B cell (primary cell): ENCODE measurements at regions not wholly inside any gene's neighbourhood (a gene's known extent, or its start where the extent isn't known, plus 50 kb on each side); places are given as distances from the start of the nearest gene placed in this dataset.

Experiments used
- ATAC-seq: fragments of 200-7000 bp; cut with Tn5 transposase; one replicate; pipeline ENCODE4 v1.10.0; 2021; ENCODE audit warnings: low read depth, mild to moderate bottlenecking, moderate number of reproducible peaks, moderate library complexity
- CTCF ChIA-PET: fragments of 350-600 bp; sonication (Branson Sonifier 250); formaldehyde crosslinking; loops from one replicate; lab custom pipeline; 2021; ENCODE audit warnings: antibody characterized with exemption, inconsistent platforms; lab: Charles Lee
- POLR2A ChIA-PET: fragments of 350-600 bp; sonication (Branson Sonifier 250); formaldehyde crosslinking; loops from one replicate; lab custom pipeline; 2021; ENCODE audit warnings: antibody characterized with exemption; lab: Charles Lee
- DNase-seq: peaks from one replicate; pipeline ENCODE4 v3.0.0; 2013
- H2AFZ ChIP-seq: 2 replicates; pipeline ENCODE4 v1.6.1; 2012; ENCODE audit warnings: mild to moderate bottlenecking, low read depth, low read length; ENCODE audit not compliant: insufficient read depth, poor library complexity, severe bottlenecking
- H3K27ac ChIP-seq, 2 donors: 1 replicate in 1 of 2; 2 replicates in 1 of 2; pipeline ENCODE4 v1.5.1; 2012 to 2013; ENCODE audit warnings: low read length in 2 of 2, mild to moderate bottlenecking in 2 of 2, moderate library complexity in 1 of 2
- H3K27me3 ChIP-seq, 4 experiments: fragments of 200-600 bp in 1 of 4; sonication (generic) in 1 of 4; replicated peaks in 1 of 4; 1 replicate in 2 of 4; 2 replicates in 2 of 4; pipeline versions ENCODE4 v1.6.1 to v1.7.0; 2013 to 2016; ENCODE audit warnings: low read length in 3 of 4, mild to moderate bottlenecking in 2 of 4, mixed read lengths in 1 of 4, moderate library complexity in 1 of 4; ENCODE audit not compliant: insufficient read depth in 4 of 4, control insufficient read depth in 3 of 4; ENCODE audit errors: control extremely low read depth in 1 of 4
- H3K36me3 ChIP-seq, 2 experiments: replicated peaks in 1 of 2; 1 replicate in 1 of 2; 2 replicates in 1 of 2; pipeline versions ENCODE4 v1.6.1 to v1.7.1; 2013; ENCODE audit warnings: low read length in 1 of 2; ENCODE audit not compliant: insufficient read depth in 2 of 2, control insufficient read depth in 1 of 2; ENCODE audit errors: control extremely low read depth in 1 of 2, extremely low read depth in 1 of 2
- H3K4me1 ChIP-seq, 2 donors: fragments of 200-600 bp in 1 of 2; sonication (generic) in 1 of 2; 1 replicate in 1 of 2; 2 replicates in 1 of 2; pipeline versions ENCODE4 v1.5.1 to v1.6.1; 2013 to 2017; ENCODE audit warnings: low read length in 2 of 2; ENCODE audit not compliant: control insufficient read depth in 2 of 2, insufficient read depth in 2 of 2
- H3K4me2 ChIP-seq: replicated peaks from 2 replicates; pipeline ENCODE3; 2012; ENCODE audit warnings: mild to moderate bottlenecking, low read depth, low read length; ENCODE audit not compliant: poor library complexity, severe bottlenecking
- H3K4me3 ChIP-seq, 5 experiments: fragments of 200-600 bp in 1 of 5; sonication (generic) in 1 of 5; 1 replicate in 3 of 5; 2 replicates in 2 of 5; pipeline versions ENCODE4 v1.5.1 to v1.7.0; 2011 to 2016; ENCODE audit warnings: low read length in 4 of 5, mild to moderate bottlenecking in 4 of 5, low read depth in 2 of 5, control low read depth in 1 of 5, moderate library complexity in 1 of 5; ENCODE audit not compliant: insufficient read depth in 1 of 5; ENCODE audit errors: control extremely low read depth in 1 of 5, extremely low read depth in 1 of 5
- H3K79me2 ChIP-seq: fragments of 200-600 bp; sonication (generic); one replicate; pipeline ENCODE4 v1.6.0; 2016; ENCODE audit warnings: low read length; ENCODE audit not compliant: control insufficient read depth, insufficient read depth
- H3K9ac ChIP-seq: fragments of 200-600 bp; sonication (generic); 2 replicates; pipeline ENCODE4 v1.6.1; 2017; ENCODE audit warnings: mild to moderate bottlenecking, low read length, moderate library complexity
- H3K9me3 ChIP-seq, 3 donors: one replicate each; pipeline versions ENCODE4 v1.6.1 to v1.7.1; 2013; ENCODE audit warnings: low read length in 2 of 3; ENCODE audit not compliant: control insufficient read depth in 2 of 3, insufficient read depth in 1 of 3; ENCODE audit errors: control extremely low read depth in 1 of 3
- H4K20me1 ChIP-seq: 2 replicates; pipeline ENCODE4 v1.6.0; 2012; ENCODE audit warnings: mild to moderate bottlenecking, low read length; ENCODE audit not compliant: insufficient read depth, control insufficient read depth, poor library complexity, severe bottlenecking
- H3K27ac Mint-ChIP-seq: one replicate; pipeline ENCODE4 v1.8.0; 2021; ENCODE audit warnings: mixed read lengths
- H3K27me3 Mint-ChIP-seq: one replicate; pipeline ENCODE4 v1.8.0; 2021; ENCODE audit warnings: mixed read lengths
- H3K4me1 Mint-ChIP-seq: one replicate; pipeline ENCODE4 v1.8.0; 2021; ENCODE audit warnings: mixed read lengths
- H3K4me3 Mint-ChIP-seq: one replicate; pipeline ENCODE4 v1.8.0; 2021; ENCODE audit warnings: mixed read lengths
- H3K9me3 Mint-ChIP-seq: one replicate; pipeline ENCODE4 v1.8.0; 2022; ENCODE audit warnings: mixed read lengths; ENCODE audit not compliant: insufficient read depth
- EZH2 ChIP-seq: IDR thresholded peaks from 2 replicates; pipeline ENCODE4 v1.6.1; 2012; ENCODE audit warnings: borderline replicate concordance, low read depth, mild to moderate bottlenecking, moderate library complexity, low read length; ENCODE audit not compliant: insufficient read depth, poor library complexity, severe bottlenecking
- WGBS: methylation state at CpG from one replicate; pipeline ENCODE4 v1.1.5; 2013; ENCODE audit warnings: missing lambda C conversion rate; ENCODE audit not compliant: insufficient coverage; 5-methylcytosine and 5-hydroxymethylcytosine counted together
- intact Hi-C: fragments of 100-400 bp; cut with micrococcal nuclease; formaldehyde crosslinking; loops from one replicate; pipeline ENCODE4 v1.10.0; 2022
- TF ChIP-seq, protein P1 (sequence below): fragments of 200-600 bp; IDR thresholded peaks from one replicate; pipeline ENCODE4 v1.8.0; 2022; ENCODE audit warnings: antibody characterized with exemption, mild to moderate bottlenecking

DNA sequence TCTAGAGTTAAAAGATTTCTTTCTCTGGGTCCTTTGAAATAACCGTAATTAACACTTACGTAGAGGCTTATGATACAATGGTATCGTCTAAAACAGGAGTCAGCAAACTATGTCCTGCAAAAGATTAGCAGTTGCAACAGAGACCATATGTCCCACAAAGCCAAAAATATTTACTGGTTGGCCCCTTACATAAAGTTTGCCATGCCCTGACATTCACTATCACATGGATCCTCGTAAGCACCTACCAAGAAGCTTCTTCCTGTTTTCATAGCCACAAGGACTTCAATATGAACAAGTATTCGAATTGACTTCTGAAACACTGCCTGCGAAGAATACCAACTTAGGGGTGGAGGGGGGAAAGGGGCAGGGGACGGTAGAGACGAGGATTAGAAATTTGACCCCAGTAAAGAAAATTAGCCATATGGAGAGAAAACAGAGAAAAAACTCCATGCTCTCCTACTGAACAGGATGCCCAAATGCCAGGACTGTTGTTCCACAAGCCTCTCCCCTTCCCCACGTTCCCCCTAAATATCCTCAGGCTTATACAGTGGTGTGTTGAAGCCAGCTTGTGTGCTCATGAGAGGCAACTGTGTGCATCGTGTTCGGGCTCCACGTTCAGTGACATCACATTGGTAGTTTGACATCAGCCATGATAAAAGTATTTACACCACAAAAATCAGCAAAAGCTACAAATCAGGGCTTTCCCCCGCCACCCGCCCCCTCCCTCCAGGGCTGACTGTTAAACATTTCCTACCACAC lies 144.1 kb upstream of the HES1 start:
- DNase-seq = no peak
- H3K4me1 ChIP-seq = no peaks in the 10 kb centered on the region
- no peak overlapping the region for H3K4me3 ChIP-seq
- CTCF ChIA-PET = no interaction called here
- H3K27ac ChIP-seq = no peak overlapping the region
- Mint-ChIP-seq H3K4me3 (no peak overlapping the region), H3K27me3 (peaks cover 23% of the 10 kb centered on the region), H3K27ac (no peak overlapping the region), H3K9me3 (peaks cover 3% of the 10 kb centered on the region), H3K4me1 (no peaks in the 10 kb centered on the region)
- POLR2A ChIA-PET = no interaction called here
- no peak for TF ChIP-seq EZH2
- TF ChIP-seq, protein P1, sequence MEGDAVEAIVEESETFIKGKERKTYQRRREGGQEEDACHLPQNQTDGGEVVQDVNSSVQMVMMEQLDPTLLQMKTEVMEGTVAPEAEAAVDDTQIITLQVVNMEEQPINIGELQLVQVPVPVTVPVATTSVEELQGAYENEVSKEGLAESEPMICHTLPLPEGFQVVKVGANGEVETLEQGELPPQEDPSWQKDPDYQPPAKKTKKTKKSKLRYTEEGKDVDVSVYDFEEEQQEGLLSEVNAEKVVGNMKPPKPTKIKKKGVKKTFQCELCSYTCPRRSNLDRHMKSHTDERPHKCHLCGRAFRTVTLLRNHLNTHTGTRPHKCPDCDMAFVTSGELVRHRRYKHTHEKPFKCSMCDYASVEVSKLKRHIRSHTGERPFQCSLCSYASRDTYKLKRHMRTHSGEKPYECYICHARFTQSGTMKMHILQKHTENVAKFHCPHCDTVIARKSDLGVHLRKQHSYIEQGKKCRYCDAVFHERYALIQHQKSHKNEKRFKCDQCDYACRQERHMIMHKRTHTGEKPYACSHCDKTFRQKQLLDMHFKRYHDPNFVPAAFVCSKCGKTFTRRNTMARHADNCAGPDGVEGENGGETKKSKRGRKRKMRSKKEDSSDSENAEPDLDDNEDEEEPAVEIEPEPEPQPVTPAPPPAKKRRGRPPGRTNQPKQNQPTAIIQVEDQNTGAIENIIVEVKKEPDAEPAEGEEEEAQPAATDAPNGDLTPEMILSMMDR = no peak
- intact Hi-C loops = no loop called here
- no peaks in the 10 kb centered on the region for H3K79me2 ChIP-seq
- no peaks in the 10 kb centered on the region for H3K36me3 ChIP-seq
- no peak overlapping the region for H3K9ac ChIP-seq
- no peaks in the 10 kb centered on the region for H4K20me1 ChIP-seq
- H3K27me3 ChIP-seq = peaks cover 0 to 13% (median 0%) of the 10 kb centered on the region in 4 experiments
- ATAC-seq = no peak
- no peak overlapping the region for H3K4me2 ChIP-seq
- 98% methylated on average over 6 of the region's 14 CpGs for WGBS
- no peak overlapping the region for H2AFZ ChIP-seq
- H3K9me3 ChIP-seq = peaks cover 0 to 7% (median 2%) of the 10 kb centered on the region in 3 donors

DNA sequence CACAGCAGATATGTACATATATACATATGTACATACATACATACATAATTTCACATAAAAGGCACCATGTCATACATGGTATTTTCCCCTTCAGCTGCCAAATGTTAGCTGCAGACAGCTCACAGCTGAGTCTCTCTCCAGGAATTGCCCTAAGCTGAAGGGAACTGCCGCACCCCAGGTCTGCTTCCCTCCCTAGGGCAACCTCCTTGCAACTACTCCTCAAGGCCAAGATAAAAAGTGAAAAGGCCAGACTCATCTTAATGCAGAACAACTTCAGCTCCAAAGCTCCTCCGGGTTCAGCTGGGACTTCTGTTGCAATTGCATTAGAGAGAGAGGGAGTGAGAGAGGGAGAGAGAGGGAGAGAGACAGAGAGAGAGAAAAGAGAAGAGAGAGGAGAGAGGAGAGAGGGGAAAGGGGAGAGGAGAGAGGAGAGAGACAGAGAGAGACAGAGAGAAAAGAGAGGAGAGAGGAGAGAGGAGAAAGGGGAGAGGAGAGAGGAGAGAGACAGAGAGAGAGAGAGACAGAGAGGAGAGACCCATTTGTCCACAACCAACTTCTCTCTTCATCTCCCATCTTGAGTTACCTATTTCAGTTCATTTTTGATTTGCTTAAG lies 143.4 kb upstream of the HES1 start:
- H3K9ac ChIP-seq = no peak overlapping the region
- H3K79me2 ChIP-seq = no peaks in the 10 kb centered on the region
- ChIA-PET POLR2A (no interaction called here), CTCF (no interaction called here)
- Mint-ChIP-seq H3K4me1 (no peaks in the 10 kb centered on the region), H3K27ac (no peak overlapping the region), H3K4me3 (no peak overlapping the region), H3K27me3 (peaks cover 29% of the 10 kb centered on the region), H3K9me3 (peaks cover 3% of the 10 kb centered on the region)
- H3K9me3 ChIP-seq = peaks cover 0 to 7% (median 2%) of the 10 kb centered on the region in 3 donors
- ATAC-seq (no peak), DNase-seq (no peak)
- peaks cover 0 to 15% (median 0%) of the 10 kb centered on the region in 4 experiments for H3K27me3 ChIP-seq
- H3K36me3 ChIP-seq = no peaks in the 10 kb centered on the region
- H3K4me2 ChIP-seq = no peak overlapping the region
- TF ChIP-seq, protein P1 = no peak
- TF ChIP-seq EZH2 = no peak
- no peaks in the 10 kb centered on the region for H3K4me1 ChIP-seq
- intact Hi-C loops = no loop called here
- H2AFZ ChIP-seq = no peak overlapping the region
- no peak overlapping the region for H3K27ac ChIP-seq
- no peak overlapping the region for H3K4me3 ChIP-seq
- H4K20me1 ChIP-seq = no peaks in the 10 kb centered on the region
- WGBS = 93% methylated on average over 2 of the region's 2 CpGs
